ENCODE measurements at regions not wholly inside any gene's neighbourhood (a gene's known extent, or its start where the extent isn't known, plus 50 kb on each side); places are given as distances from the start of the nearest gene placed in this dataset.

DNA sequence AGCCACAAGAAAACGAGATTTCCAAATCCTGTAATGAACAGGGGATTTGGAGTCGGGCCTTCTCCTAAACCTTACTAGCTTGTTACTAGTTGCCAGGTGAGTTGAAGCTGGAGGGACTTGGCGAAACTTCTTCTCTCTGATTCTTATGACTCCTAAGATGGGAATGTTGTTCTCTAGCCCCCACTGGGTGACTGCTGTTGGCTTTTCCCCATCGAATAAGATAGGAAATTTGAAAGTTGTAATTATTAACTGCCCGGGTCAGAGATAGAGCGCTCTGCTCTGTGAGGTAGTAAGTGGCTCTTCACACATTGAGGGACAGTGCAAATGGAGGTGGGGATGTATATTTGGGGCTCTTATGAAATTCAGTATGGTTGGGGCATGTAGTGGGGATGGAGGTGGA lies 111.2 kb upstream of the MBNL2 start:
- no peak for TF ChIP-seq POLR2A (IDR thresholded peaks at IDR 0.05)
- TF ChIP-seq, protein P1, sequence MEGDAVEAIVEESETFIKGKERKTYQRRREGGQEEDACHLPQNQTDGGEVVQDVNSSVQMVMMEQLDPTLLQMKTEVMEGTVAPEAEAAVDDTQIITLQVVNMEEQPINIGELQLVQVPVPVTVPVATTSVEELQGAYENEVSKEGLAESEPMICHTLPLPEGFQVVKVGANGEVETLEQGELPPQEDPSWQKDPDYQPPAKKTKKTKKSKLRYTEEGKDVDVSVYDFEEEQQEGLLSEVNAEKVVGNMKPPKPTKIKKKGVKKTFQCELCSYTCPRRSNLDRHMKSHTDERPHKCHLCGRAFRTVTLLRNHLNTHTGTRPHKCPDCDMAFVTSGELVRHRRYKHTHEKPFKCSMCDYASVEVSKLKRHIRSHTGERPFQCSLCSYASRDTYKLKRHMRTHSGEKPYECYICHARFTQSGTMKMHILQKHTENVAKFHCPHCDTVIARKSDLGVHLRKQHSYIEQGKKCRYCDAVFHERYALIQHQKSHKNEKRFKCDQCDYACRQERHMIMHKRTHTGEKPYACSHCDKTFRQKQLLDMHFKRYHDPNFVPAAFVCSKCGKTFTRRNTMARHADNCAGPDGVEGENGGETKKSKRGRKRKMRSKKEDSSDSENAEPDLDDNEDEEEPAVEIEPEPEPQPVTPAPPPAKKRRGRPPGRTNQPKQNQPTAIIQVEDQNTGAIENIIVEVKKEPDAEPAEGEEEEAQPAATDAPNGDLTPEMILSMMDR (IDR thresholded peaks at IDR 0.05): no peak

Data from uterus (tissue), 2 donors.